IMR-90 (cell line): ENCODE measurements at regions not wholly inside any gene's neighbourhood (a gene's known extent, or its start where the extent isn't known, plus 50 kb on each side); places are given as distances from the start of the nearest gene placed in this dataset.

Experiments used
- ATAC-seq: fragments of 200-7000 bp; cut with Tn5 transposase; 2 replicates; pipeline ENCODE4 v1.9.1; 2020; ENCODE audit warnings: low read depth, mild to moderate bottlenecking, moderate library complexity
- BruUV-seq: library from RNA; stranded (reverse); fragments of 400-500 nt; replicated peaks from 2 replicates; lab custom pipeline; 2021; lab: Mats Ljungman, UMichigan
- CTCF ChIA-PET: fragments of 300-600 bp; formaldehyde crosslinking; extraction: SDS; loops from one replicate; lab custom pipeline; 2021; ENCODE audit warnings: antibody characterized with exemption; lab: Yijun Ruan, JAX
- POLR2A ChIA-PET: fragments of 300-600 bp; sonication (Branson Sonifier 250); formaldehyde crosslinking; loops from one replicate; lab custom pipeline; 2022; ENCODE audit warnings: antibody characterized with exemption; ENCODE audit not compliant: unreplicated experiment; lab: Charles Lee
- DNase-seq: peaks from one replicate; pipeline ENCODE4 v3.0.0; 2013
- H2AFZ ChIP-seq: replicated peaks from 2 replicates; pipeline ENCODE3; 2013; ENCODE audit warnings: low read length, mild to moderate bottlenecking; ENCODE audit not compliant: poor library complexity
- H2AK5ac ChIP-seq: 2 replicates; pipeline ENCODE4 v1.6.1; 2013; ENCODE audit warnings: low read depth, low read length, inconsistent platforms
- H2AK9ac ChIP-seq: replicated peaks from 2 replicates; pipeline ENCODE3; 2013; ENCODE audit warnings: mild to moderate bottlenecking, low read depth, low read length, moderate library complexity; ENCODE audit not compliant: poor library complexity
- H2BK120ac ChIP-seq: 2 replicates; pipeline ENCODE4 v1.6.1; 2013; ENCODE audit warnings: low read depth, low read length, inconsistent platforms
- H2BK15ac ChIP-seq: 3 replicates; pipeline ENCODE4 v1.6.1; 2013; ENCODE audit warnings: low read depth, low read length, inconsistent platforms
- H2BK20ac ChIP-seq: 2 replicates; pipeline ENCODE4 v1.6.1; 2013; ENCODE audit warnings: low read depth, mild to moderate bottlenecking, inconsistent platforms, low read length, moderate library complexity
- H2BK5ac ChIP-seq: 2 replicates; pipeline ENCODE4 v1.6.1; 2013; ENCODE audit warnings: mild to moderate bottlenecking, low read depth, low read length, inconsistent platforms; ENCODE audit not compliant: poor library complexity, severe bottlenecking
- H3K14ac ChIP-seq: replicated peaks from 2 replicates; pipeline ENCODE4 v1.6.1; 2013; ENCODE audit warnings: low read depth, low read length, inconsistent platforms
- H3K18ac ChIP-seq: 2 replicates; pipeline ENCODE4 v1.6.1; 2013; ENCODE audit warnings: low read depth, low read length, control low read depth
- H3K23ac ChIP-seq: 2 replicates; pipeline ENCODE4 v1.6.1; 2013; ENCODE audit warnings: low read depth, low read length, inconsistent platforms
- H3K27ac ChIP-seq: 2 replicates; pipeline ENCODE4 v1.5.1; 2013; ENCODE audit warnings: mild to moderate bottlenecking, control low read depth, low read length; ENCODE audit not compliant: insufficient read depth
- H3K27me3 ChIP-seq: 2 replicates; pipeline ENCODE4 v1.6.1; 2013; ENCODE audit warnings: low read length; ENCODE audit not compliant: control insufficient read depth, insufficient read depth
- H3K36me3 ChIP-seq: 2 replicates; pipeline ENCODE4 v1.6.1; 2013; ENCODE audit warnings: low read length, mixed read lengths; ENCODE audit not compliant: control insufficient read depth, insufficient read depth
- H3K4ac ChIP-seq: 2 replicates; pipeline ENCODE4 v1.6.1; 2013; ENCODE audit warnings: low read depth, low read length, inconsistent platforms
- H3K4me1 ChIP-seq: 2 replicates; pipeline ENCODE4 v1.6.1; 2013; ENCODE audit warnings: low read length, mixed read lengths; ENCODE audit not compliant: control insufficient read depth, insufficient read depth
- H3K4me2 ChIP-seq: 2 replicates; pipeline ENCODE4 v1.6.1; 2013; ENCODE audit warnings: low read depth, mild to moderate bottlenecking, control low read depth, low read length, moderate library complexity
- H3K4me3 ChIP-seq: 2 replicates; pipeline ENCODE4 v1.5.1; 2013; ENCODE audit warnings: low read depth, mild to moderate bottlenecking, control low read depth, low read length, moderate library complexity; ENCODE audit not compliant: insufficient read depth
- H3K56ac ChIP-seq: 2 replicates; pipeline ENCODE4 v1.6.1; 2013; ENCODE audit warnings: low read length, inconsistent platforms; ENCODE audit not compliant: insufficient read depth; ENCODE audit errors: extremely low read depth
- H3K79me1 ChIP-seq, 2 experiments: 2 replicates each; pipeline ENCODE4 v1.6.1; 2013; ENCODE audit warnings: low read length in 2 of 2, inconsistent platforms in 1 of 2, low read depth in 1 of 2
- H3K9ac ChIP-seq: 2 replicates; pipeline ENCODE4 v1.6.1; 2013; ENCODE audit warnings: low read depth, low read length, control low read depth
- H3K9me1 ChIP-seq: 2 replicates; pipeline ENCODE4 v1.6.1; 2013; ENCODE audit warnings: low read length, inconsistent platforms; ENCODE audit not compliant: insufficient read depth
- H3K9me3 ChIP-seq: 2 replicates; pipeline ENCODE4 v1.6.1; 2013; ENCODE audit warnings: low read length; ENCODE audit not compliant: control insufficient read depth, insufficient read depth
- H4K20me1 ChIP-seq: 2 replicates; pipeline ENCODE4 v1.6.1; 2013; ENCODE audit warnings: low read length, inconsistent platforms; ENCODE audit not compliant: insufficient read depth
- H4K5ac ChIP-seq: 2 replicates; pipeline ENCODE4 v1.6.1; 2013; ENCODE audit warnings: mild to moderate bottlenecking, low read depth, low read length, control low read depth
- H4K8ac ChIP-seq, 2 experiments: 2 replicates each; pipeline ENCODE4 v1.6.1; 2013; ENCODE audit warnings: low read depth in 2 of 2, low read length in 2 of 2, control low read depth in 1 of 2, inconsistent platforms in 1 of 2
- H4K91ac ChIP-seq: 2 replicates; pipeline ENCODE4 v1.6.1; 2013; ENCODE audit warnings: low read depth, low read length, inconsistent platforms; ENCODE audit not compliant: insufficient read depth
- MAFK ChIP-seq: IDR thresholded peaks from 2 replicates; pipeline ENCODE4 v1.6.1; 2012; ENCODE audit warnings: low read depth, low read length, improper control_type of control experiment
- RAD21 ChIP-seq: IDR thresholded peaks from 2 replicates; pipeline ENCODE4 v1.6.1; 2012; ENCODE audit warnings: low read length, improper control_type of control experiment
- RCOR1 ChIP-seq: IDR thresholded peaks from 2 replicates; pipeline ENCODE4 v1.6.1; 2012; ENCODE audit warnings: mild to moderate bottlenecking, low read length, improper control_type of control experiment; ENCODE audit not compliant: insufficient replicate concordance
- SMC3 ChIP-seq: fragments of 150-350 bp; IDR thresholded peaks from 2 replicates; pipeline ENCODE4 v1.6.1; 2016; ENCODE audit warnings: low read depth, mild to moderate bottlenecking, antibody characterized with exemption, low read length, moderate library complexity
- WGBS, 2 experiments: methylation state at CpG; one replicate each; pipeline versions ENCODE4 v1.1.5 to v1.1.7; 2013; ENCODE audit warnings: missing lambda C conversion rate in 2 of 2; ENCODE audit not compliant: insufficient read length in 1 of 2; ENCODE audit errors: extremely low coverage in 2 of 2; 5-methylcytosine and 5-hydroxymethylcytosine counted together
- dilution Hi-C: fragments of 300-500 bp; cut with HindIII; formaldehyde crosslinking; loops from one replicate; pipeline ENCODE4 v1.14.3; 2018; ENCODE audit warnings: low sequenced_read_pairs; ENCODE audit not compliant: unreplicated experiment
- in situ Hi-C: fragments of 300-500 bp; cut with MboI; formaldehyde crosslinking; loops from 3 replicates; pipeline ENCODE4 v1.14.3; 2019; ENCODE audit warnings: low sequenced_read_pairs, inconsistent platforms, mixed read lengths
- intact Hi-C: fragments of 100-400 bp; cut with micrococcal nuclease; formaldehyde crosslinking; loops from 2 replicates; pipeline ENCODE4 v1.10.0; 2022
- TF ChIP-seq, protein P1 (sequence below): fragments of 150-350 bp; IDR thresholded peaks from 2 replicates; pipeline ENCODE4 v1.6.1; 2017; ENCODE audit warnings: mild to moderate bottlenecking, antibody characterized with exemption, low read length, low read depth

- intact Hi-C loops, result no loop called here
- Histone ChIP-seq H3K56ac (no peak overlapping the region), H3K18ac (no peak overlapping the region), H4K8ac (no peak overlapping the region), H3K79me1 (no peaks in the 10 kb centered on the region), H2BK20ac (no peak overlapping the region), H3K9ac (no peak overlapping the region), H4K91ac (no peak overlapping the region), H2AK5ac (no peak overlapping the region), H3K9me1 (no peaks in the 10 kb centered on the region), H3K9me3 (peaks cover 15% of the 10 kb centered on the region), H3K36me3 (no peaks in the 10 kb centered on the region), H2BK120ac (no peak overlapping the region), H2BK15ac (no peak overlapping the region), H4K20me1 (no peaks in the 10 kb centered on the region), H3K27ac (no peak overlapping the region), H3K4ac (no peak overlapping the region), H3K27me3 (no peaks in the 10 kb centered on the region), H3K4me3 (no peak overlapping the region), H4K5ac (no peak overlapping the region), H2AK9ac (no peak overlapping the region), H2BK5ac (no peak overlapping the region), H3K14ac (no peak overlapping the region), H2AFZ (no peak overlapping the region), H3K4me2 (no peak overlapping the region), H3K23ac (no peak overlapping the region), H3K4me1 (no peaks in the 10 kb centered on the region)
- ChIA-PET CTCF (no interaction called here), POLR2A (no interaction called here)
- in situ Hi-C loops, result no loop called here
- dilution Hi-C loops, result no loop called here
- ATAC-seq, result no peak
- DNase-seq, result no peak
- no peak for TF ChIP-seq RCOR1
- no peak for TF ChIP-seq RAD21
- TF ChIP-seq SMC3, result no peak
- no peak for TF ChIP-seq MAFK
- TF ChIP-seq, protein P1, sequence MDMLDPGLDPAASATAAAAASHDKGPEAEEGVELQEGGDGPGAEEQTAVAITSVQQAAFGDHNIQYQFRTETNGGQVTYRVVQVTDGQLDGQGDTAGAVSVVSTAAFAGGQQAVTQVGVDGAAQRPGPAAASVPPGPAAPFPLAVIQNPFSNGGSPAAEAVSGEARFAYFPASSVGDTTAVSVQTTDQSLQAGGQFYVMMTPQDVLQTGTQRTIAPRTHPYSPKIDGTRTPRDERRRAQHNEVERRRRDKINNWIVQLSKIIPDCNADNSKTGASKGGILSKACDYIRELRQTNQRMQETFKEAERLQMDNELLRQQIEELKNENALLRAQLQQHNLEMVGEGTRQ, result no peak
- no TSS peak for BruUV-seq
- no CpG with 5 or more reads among the region's 2 CpGs for WGBS, 2 experiments
These were observed 271.4 kb upstream of the SRRM4 start for GRCh38 chr12:118709946-118710345.
